ENCODE measurements at regions not wholly inside any gene's neighbourhood (a gene's known extent, or its start where the extent isn't known, plus 50 kb on each side); places are given as distances from the start of the nearest gene placed in this dataset.

- no peak overlapping the region for H3K27ac ChIP-seq
- TF ChIP-seq, protein P1, sequence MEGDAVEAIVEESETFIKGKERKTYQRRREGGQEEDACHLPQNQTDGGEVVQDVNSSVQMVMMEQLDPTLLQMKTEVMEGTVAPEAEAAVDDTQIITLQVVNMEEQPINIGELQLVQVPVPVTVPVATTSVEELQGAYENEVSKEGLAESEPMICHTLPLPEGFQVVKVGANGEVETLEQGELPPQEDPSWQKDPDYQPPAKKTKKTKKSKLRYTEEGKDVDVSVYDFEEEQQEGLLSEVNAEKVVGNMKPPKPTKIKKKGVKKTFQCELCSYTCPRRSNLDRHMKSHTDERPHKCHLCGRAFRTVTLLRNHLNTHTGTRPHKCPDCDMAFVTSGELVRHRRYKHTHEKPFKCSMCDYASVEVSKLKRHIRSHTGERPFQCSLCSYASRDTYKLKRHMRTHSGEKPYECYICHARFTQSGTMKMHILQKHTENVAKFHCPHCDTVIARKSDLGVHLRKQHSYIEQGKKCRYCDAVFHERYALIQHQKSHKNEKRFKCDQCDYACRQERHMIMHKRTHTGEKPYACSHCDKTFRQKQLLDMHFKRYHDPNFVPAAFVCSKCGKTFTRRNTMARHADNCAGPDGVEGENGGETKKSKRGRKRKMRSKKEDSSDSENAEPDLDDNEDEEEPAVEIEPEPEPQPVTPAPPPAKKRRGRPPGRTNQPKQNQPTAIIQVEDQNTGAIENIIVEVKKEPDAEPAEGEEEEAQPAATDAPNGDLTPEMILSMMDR (conservative IDR thresholded peaks at IDR 0.05): no peak
- no peak for TF ChIP-seq ZFX (IDR thresholded peaks at IDR 0.05)
These were observed 125.8 kb upstream of the NXT1 start for GRCh38 chr20:23224806-23225205.

DNA sequence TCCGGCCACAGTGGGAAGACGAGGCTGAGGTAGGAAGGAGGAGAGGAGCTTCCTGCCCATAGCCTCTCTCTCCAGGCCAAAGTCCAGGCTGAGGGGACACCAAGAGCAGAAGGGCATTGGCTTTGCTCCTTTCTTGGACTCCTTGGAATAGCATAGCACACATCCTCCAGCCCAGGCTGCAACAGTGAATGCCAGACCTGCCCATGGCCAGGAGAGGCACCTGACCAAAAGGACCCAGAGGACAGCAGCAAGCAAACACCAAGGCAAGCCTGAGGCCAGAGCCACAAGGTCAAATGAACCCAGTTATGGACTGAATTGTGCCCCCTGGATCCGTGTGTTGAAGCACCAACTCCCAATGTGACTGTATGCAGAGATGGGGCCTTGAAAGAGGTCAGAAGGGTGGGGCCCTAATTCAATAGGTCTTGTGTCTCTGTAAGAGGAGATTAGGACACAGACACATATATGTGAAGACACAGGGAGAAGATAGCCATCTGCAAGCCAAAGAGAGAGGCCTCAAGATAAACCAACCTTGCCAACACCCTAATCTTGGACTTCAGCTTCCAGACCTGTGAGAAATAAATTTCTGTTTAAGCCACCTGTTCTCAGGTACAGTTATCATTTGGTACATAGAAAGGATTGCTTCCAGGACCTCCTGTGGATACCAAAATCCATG lies 126.5 kb upstream of the NXT1 start:
- no peak overlapping the region for H3K27ac ChIP-seq
- TF ChIP-seq, protein P1 (conservative IDR thresholded peaks at IDR 0.05): no peak
- TF ChIP-seq ZFX (IDR thresholded peaks at IDR 0.05): no peak

DNA sequence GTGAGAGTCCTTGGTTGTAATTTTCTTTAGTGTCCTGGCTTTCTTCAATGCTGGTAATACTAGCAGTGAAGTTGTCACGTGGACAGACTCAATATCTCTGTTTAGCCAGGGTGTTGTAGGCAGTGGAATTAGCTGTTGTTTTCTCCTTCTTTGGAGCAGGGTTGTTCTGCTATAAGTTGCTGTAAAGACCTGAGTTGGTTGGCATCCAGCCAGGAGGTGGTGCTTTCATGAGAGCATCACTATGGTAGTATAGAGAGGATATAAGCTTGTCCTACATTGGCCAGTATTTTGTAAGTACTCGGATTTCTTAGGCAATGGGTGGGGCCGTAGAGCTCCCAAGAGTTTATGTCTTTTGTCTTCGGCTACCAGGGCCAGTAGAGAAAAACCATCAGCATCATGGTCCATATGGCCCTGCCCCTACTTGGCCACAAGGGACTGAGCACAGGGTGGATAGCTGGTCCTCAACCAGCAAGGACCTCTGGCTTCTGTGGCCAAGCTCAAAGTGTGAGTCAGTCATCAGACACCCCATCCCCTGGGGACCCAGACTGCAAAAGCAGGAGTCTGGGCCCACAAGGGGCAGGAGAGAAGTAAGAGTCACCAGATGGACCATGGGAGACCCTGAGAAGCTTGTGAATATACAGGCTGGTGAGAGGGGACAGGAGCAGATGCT lies 127.9 kb upstream of the NXT1 start:
- no peak overlapping the region for H3K27ac ChIP-seq
- TF ChIP-seq, protein P1 (conservative IDR thresholded peaks at IDR 0.05): no peak
- TF ChIP-seq ZFX (IDR thresholded peaks at IDR 0.05): no peak

- TF ChIP-seq, protein P1 (conservative IDR thresholded peaks at IDR 0.05): no peak
- no peak for TF ChIP-seq ZFX (IDR thresholded peaks at IDR 0.05)
- no peak overlapping the region for H3K27ac ChIP-seq
These were observed 130.9 kb upstream of the CD93 start for GRCh38 chr20:23217023-23217422.

GRCh38 chr20:23215344-23215995 lies 129.3 kb upstream of the CD93 start:
- TF ChIP-seq ZFX (IDR thresholded peaks at IDR 0.05): no peak
- TF ChIP-seq, protein P1 (conservative IDR thresholded peaks at IDR 0.05): no peak
- H3K27ac ChIP-seq: no peak overlapping the region

DNA sequence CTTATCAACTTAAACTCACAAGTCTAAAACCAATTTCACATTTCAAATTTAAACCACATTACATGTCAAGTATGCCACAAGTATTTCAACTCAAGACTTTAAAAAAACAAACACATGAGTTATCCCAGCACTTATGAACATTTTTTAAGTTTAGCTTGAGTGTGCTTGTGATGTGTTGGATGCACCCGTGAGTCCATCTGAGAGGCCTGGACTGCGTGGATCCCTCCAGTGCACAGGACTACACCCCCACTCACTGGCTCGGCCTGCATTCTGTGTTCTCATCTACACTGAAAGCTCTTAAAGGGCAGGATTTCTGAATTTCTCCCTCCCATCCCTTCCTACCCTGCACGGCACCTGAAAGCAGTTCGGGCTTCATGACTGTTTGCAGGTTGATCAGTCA lies 128.8 kb upstream of the CD93 start:
- TF ChIP-seq, protein P1 (conservative IDR thresholded peaks at IDR 0.05): no peak
- TF ChIP-seq ZFX (IDR thresholded peaks at IDR 0.05): no peak
- H3K27ac ChIP-seq: no peak overlapping the region

DNA sequence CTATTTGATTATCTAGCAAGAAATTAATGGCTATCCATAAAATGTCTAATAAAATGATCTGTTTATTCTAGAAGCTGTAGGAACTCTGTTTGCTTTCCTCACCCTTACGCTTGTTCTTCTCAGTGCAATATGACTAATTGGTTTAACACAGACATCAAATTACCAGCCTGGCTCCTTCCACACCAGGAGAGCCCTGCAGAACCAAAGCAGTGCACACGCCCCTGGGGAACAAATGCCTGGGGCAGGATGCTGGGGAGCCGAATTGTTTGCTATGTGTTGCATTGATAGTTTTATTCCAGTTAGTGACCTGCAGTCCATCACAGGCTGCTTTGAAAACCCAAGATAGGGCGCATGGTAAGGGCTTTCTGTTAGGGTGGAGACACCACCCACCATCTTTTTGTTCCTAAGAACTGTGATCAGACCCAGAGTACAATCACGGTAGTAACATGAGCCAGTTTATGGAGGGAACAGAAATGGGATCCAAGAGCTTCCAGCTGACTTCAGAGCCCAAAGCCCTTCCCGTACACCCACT lies 126.4 kb upstream of the CD93 start:
- TF ChIP-seq ZFX (IDR thresholded peaks at IDR 0.05): no peak
- TF ChIP-seq, protein P1 (conservative IDR thresholded peaks at IDR 0.05): no peak
- H3K27ac ChIP-seq: no peak overlapping the region
